ENCODE measurements at regions not wholly inside any gene's neighbourhood (a gene's known extent, or its start where the extent isn't known, plus 50 kb on each side); places are given as distances from the start of the nearest gene placed in this dataset.

GRCh38 chr3:187450431-187451190 is 82.4 kb downstream of the RTP4 start:
- no peaks in the 10 kb centered on the region for H3K36me3 ChIP-seq
- intact Hi-C loops (cut with DNase I; ENCODE audit: low total_unique reads), result no loop called here
- no peak for TF ChIP-seq POLR2AphosphoS5 (IDR thresholded peaks at IDR 0.05)
- TF ChIP-seq, protein P1, sequence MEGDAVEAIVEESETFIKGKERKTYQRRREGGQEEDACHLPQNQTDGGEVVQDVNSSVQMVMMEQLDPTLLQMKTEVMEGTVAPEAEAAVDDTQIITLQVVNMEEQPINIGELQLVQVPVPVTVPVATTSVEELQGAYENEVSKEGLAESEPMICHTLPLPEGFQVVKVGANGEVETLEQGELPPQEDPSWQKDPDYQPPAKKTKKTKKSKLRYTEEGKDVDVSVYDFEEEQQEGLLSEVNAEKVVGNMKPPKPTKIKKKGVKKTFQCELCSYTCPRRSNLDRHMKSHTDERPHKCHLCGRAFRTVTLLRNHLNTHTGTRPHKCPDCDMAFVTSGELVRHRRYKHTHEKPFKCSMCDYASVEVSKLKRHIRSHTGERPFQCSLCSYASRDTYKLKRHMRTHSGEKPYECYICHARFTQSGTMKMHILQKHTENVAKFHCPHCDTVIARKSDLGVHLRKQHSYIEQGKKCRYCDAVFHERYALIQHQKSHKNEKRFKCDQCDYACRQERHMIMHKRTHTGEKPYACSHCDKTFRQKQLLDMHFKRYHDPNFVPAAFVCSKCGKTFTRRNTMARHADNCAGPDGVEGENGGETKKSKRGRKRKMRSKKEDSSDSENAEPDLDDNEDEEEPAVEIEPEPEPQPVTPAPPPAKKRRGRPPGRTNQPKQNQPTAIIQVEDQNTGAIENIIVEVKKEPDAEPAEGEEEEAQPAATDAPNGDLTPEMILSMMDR (IDR thresholded peaks at IDR 0.05), result no peak
- no peak for TF ChIP-seq POLR2A (IDR thresholded peaks at IDR 0.05)

GRCh38 chr3:187448674-187449073 is 80.5 kb downstream of the RTP4 start:
- intact Hi-C loops (cut with DNase I; ENCODE audit: low total_unique reads), result no loop called here
- TF ChIP-seq, protein P1 (IDR thresholded peaks at IDR 0.05), result no peak
- no peak for TF ChIP-seq POLR2AphosphoS5 (IDR thresholded peaks at IDR 0.05)
- no peak for TF ChIP-seq POLR2A (IDR thresholded peaks at IDR 0.05)
- no peak for DNase-seq (ENCODE audit: low spot score in 2 of 2)
- no peaks in the 10 kb centered on the region for H3K9me3 ChIP-seq
- no peak overlapping the region for H3K27ac ChIP-seq
- H3K4me1 ChIP-seq, result no peaks in the 10 kb centered on the region
- H3K36me3 ChIP-seq, result no peaks in the 10 kb centered on the region
- H3K4me3 ChIP-seq, result no peak overlapping the region
- H3K27me3 ChIP-seq, result no peaks in the 10 kb centered on the region

More at GRCh38 chr3:187450431-187451190, 82.4 kb downstream of the RTP4 start:
- Histone ChIP-seq H3K4me1 (no peaks in the 10 kb centered on the region), H3K27me3 (no peaks in the 10 kb centered on the region), H3K4me3 (no peak overlapping the region), H3K27ac (no peak overlapping the region), H3K9me3 (no peaks in the 10 kb centered on the region)
- no peak for DNase-seq (ENCODE audit: low spot score in 2 of 2)

- H3K27me3 ChIP-seq, result no peaks in the 10 kb centered on the region
- H3K4me1 ChIP-seq, result no peaks in the 10 kb centered on the region
- TF ChIP-seq, protein P1 (IDR thresholded peaks at IDR 0.05), result no peak
- TF ChIP-seq POLR2A (IDR thresholded peaks at IDR 0.05), result no peak
- no peak for TF ChIP-seq POLR2AphosphoS5 (IDR thresholded peaks at IDR 0.05)
- no peak overlapping the region for H3K4me3 ChIP-seq
- DNase-seq (ENCODE audit: low spot score in 2 of 2), result no peak
- no peaks in the 10 kb centered on the region for H3K9me3 ChIP-seq
- intact Hi-C loops (cut with DNase I; ENCODE audit: low total_unique reads), result no loop called here
- no peaks in the 10 kb centered on the region for H3K36me3 ChIP-seq
- H3K27ac ChIP-seq, result no peak overlapping the region
Measured at GRCh38 chr3:187447737-187448136, 79.6 kb downstream of the RTP4 start.

- no peaks in the 10 kb centered on the region for H3K9me3 ChIP-seq
- H3K4me1 ChIP-seq, result no peaks in the 10 kb centered on the region
- H3K36me3 ChIP-seq, result no peaks in the 10 kb centered on the region
- intact Hi-C loops (cut with DNase I; ENCODE audit: low total_unique reads), result no loop called here
- no peak overlapping the region for H3K4me3 ChIP-seq
- no peak for DNase-seq (ENCODE audit: low spot score in 2 of 2)
- H3K27me3 ChIP-seq, result no peaks in the 10 kb centered on the region
- no peak for TF ChIP-seq POLR2A (IDR thresholded peaks at IDR 0.05)
- TF ChIP-seq, protein P1 (IDR thresholded peaks at IDR 0.05), result no peak
- TF ChIP-seq POLR2AphosphoS5 (IDR thresholded peaks at IDR 0.05), result no peak
- H3K27ac ChIP-seq, result no peak overlapping the region
Measured at GRCh38 chr3:187445356-187445755, 77.2 kb downstream of the RTP4 start.

DNA sequence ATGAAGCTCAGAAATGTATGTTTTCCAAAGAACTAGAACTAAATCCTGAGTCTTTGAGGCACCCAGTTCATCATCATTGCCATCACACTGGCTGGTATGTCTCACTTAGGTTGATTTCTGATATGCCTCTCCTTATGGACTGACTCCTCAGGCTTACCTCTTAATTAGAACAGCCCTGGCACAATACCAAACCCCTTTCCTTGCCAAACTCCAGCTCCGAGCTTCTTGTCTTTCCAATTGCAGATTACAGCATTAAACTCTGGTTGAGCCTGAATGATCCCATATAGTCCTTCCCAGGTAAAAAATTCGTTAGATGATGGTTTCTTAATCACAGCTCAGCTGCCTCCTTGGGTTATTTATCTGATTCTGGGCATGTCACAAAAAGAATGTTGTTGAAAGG is 66.3 kb downstream of the RTP4 start:
- TF ChIP-seq, protein P1 (IDR thresholded peaks at IDR 0.05), result no peak
- TF ChIP-seq POLR2A (IDR thresholded peaks at IDR 0.05), result no peak
- TF ChIP-seq POLR2AphosphoS5 (IDR thresholded peaks at IDR 0.05), result no peak

More for the DNA sequence above, 66.3 kb downstream of the RTP4 start:
- Histone ChIP-seq H3K4me1 (no peaks in the 10 kb centered on the region), H3K4me3 (no peak overlapping the region), H3K27me3 (no peaks in the 10 kb centered on the region), H3K27ac (no peak overlapping the region), H3K9me3 (no peaks in the 10 kb centered on the region), H3K36me3 (no peaks in the 10 kb centered on the region)
- no peak for DNase-seq (ENCODE audit: low spot score in 2 of 2)
- intact Hi-C loops (cut with DNase I; ENCODE audit: low total_unique reads), result no loop called here
